GM12874 (cell line): ENCODE measurements at regions not wholly inside any gene's neighbourhood (a gene's known extent, or its start where the extent isn't known, plus 50 kb on each side); places are given as distances from the start of the nearest gene placed in this dataset.

Source experiments
- CTCF ChIP-seq: IDR thresholded peaks from 2 replicates; pipeline ENCODE4 v1.5.1; 2011; ENCODE audit warnings: low read depth, mild to moderate bottlenecking, control low read depth, low read length, moderate library complexity; ENCODE audit not compliant: insufficient read depth

GRCh38 chr4:154164931-154165839, 326.4 kb downstream of the DCHS2 start:
- TF ChIP-seq CTCF: no peak

GRCh38 chr4:154160519-154161301, 330.9 kb downstream of the DCHS2 start:
- TF ChIP-seq CTCF: no peak

- TF ChIP-seq CTCF: no peak
Observed at GRCh38 chr4:154158361-154159155, 333.0 kb downstream of the DCHS2 start.

GRCh38 chr4:154152546-154152945, 339.1 kb downstream of the DCHS2 start:
- no peak for TF ChIP-seq CTCF

- TF ChIP-seq CTCF: no peak
Observed at GRCh38 chr4:154143720-154144119, 347.9 kb downstream of the DCHS2 start.

GRCh38 chr4:154142664-154143063, 348.9 kb downstream of the DCHS2 start:
- TF ChIP-seq CTCF: no peak

GRCh38 chr4:154140869-154141268, 350.7 kb downstream of the DCHS2 start:
- no peak for TF ChIP-seq CTCF
